Posterior cingulate gyrus (tissue), 11 donors: ENCODE measurements at regions not wholly inside any gene's neighbourhood (a gene's known extent, or its start where the extent isn't known, plus 50 kb on each side); places are given as distances from the start of the nearest gene placed in this dataset.
"Not testable (repeated sequence)": the region's sequence is repeated elsewhere in the genome, so short reads cannot be mapped to it uniquely, and the experiment has no call there.

Experiments used
- DNase-seq, 10 donors: peaks; one replicate each; pipeline versions ENCODE4 v3.0.0 to v3.0.0-alpha.2; 2020 to 2021; ENCODE audit warnings: mixed read lengths in 3 of 10
- intact Hi-C: fragments of 100-400 bp; cut with DNase I; formaldehyde crosslinking; loops from one replicate; pipeline ENCODE4 v1.15.1; 2023

- intact Hi-C loops, result not testable (repeated sequence)
- DNase-seq, result peak in 5 of 10 donors; percentile 2 to 69 (median 20)
Measured at GRCh38 chr5:69907941-69908340, 117.1 kb upstream of the SERF1B start.

GRCh38 chr5:69913771-69914170, 111.3 kb upstream of the SERF1B start:
- intact Hi-C loops, result not testable (repeated sequence)
- peak in 2 of 10 donors; percentile 12 to 23 for DNase-seq
